ENCODE measurements at regions not wholly inside any gene's neighbourhood (a gene's known extent, or its start where the extent isn't known, plus 50 kb on each side); places are given as distances from the start of the nearest gene placed in this dataset.

DNA sequence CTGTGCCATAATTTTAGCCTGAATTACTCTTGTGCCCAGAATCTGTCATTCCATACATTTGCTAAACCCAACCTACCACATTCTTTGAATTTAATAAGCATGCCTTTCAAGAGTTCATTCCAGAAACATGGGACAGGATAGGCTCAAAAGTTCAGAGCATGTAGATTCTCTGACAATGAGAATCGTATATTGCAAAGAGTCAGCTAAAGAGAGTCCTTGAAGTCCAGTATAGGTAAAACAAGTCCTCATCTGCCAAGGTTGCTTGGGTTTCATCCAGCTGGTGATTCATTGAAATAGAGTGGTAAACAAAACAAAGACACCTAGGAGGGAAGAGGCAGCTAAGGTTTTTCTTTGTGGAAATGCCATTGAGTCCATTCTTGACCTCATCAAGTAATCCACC, 249.3 kb upstream of the DIPK2B start:
- POLR2A ChIA-PET = no interaction called here
- Histone ChIP-seq H2AFZ (ENCODE audit: low read depth, low read length) (no peak overlapping the region), H3K9me1 (replicated peaks; ENCODE audit: control insufficient read depth, extremely low read depth, insufficient read depth, low read length) (no peaks in the 10 kb centered on the region), H4K20me1 (replicated peaks; ENCODE audit: control insufficient read depth, extremely low read depth, insufficient read depth, low read length) (no peaks in the 10 kb centered on the region), H3K79me2 (ENCODE audit: control insufficient read depth, insufficient read depth, low read length) (no peaks in the 10 kb centered on the region), H3K36me3 (ENCODE audit: control insufficient read depth in 2 of 2, extremely low read depth in 1 of 2, insufficient read depth in 2 of 2, low read length in 2 of 2) (no peaks in the 10 kb centered on the region), H3K4me3 (replicated peaks in 1 of 3; ENCODE audit: insufficient read depth in 1 of 3, low read depth in 1 of 3, low read length in 3 of 3) (no peak overlapping the region), H3K9me3 (replicated peaks; ENCODE audit: control insufficient read depth, insufficient read depth, low read length) (no peaks in the 10 kb centered on the region), H3K27ac (ENCODE audit: insufficient read depth, low read depth, low read length) (no peak overlapping the region), H3K4me1 (ENCODE audit: control insufficient read depth, extremely low read depth, insufficient read depth, low read length) (peaks cover 10% of the 10 kb centered on the region), H3K9ac (replicated peaks; ENCODE audit: extremely low read depth, insufficient read depth, low read length) (no peak overlapping the region), H3K4me2 (ENCODE audit: insufficient read depth, low read length) (no peak overlapping the region), H3K27me3 (ENCODE audit: control insufficient read depth in 2 of 2, insufficient read depth in 2 of 2, low read length in 2 of 2) (no peaks in the 10 kb centered on the region)
- TF ChIP-seq JUN (IDR thresholded peaks at IDR 0.05; ENCODE audit: borderline replicate concordance, insufficient read depth, insufficient read length, low read depth) (no peak), POLR2A (IDR thresholded peaks at IDR 0.05; ENCODE audit: low read depth, low read length) (no peak), GATA2 (IDR thresholded peaks at IDR 0.05; ENCODE audit: insufficient read depth, insufficient read length, low read depth, low read length) (no peak), POLR2AphosphoS5 (IDR thresholded peaks at IDR 0.05; ENCODE audit: insufficient read depth, low read depth, low read length) (no peak), FOS (IDR thresholded peaks at IDR 0.05; ENCODE audit: borderline replicate concordance, insufficient read depth, low read length) (no peak), EZH2 (IDR thresholded peaks at IDR 0.05; ENCODE audit: borderline replicate concordance, low read depth, low read length, severe bottlenecking) (no peak), MYC (IDR thresholded peaks at IDR 0.05; ENCODE audit: low read depth, low read length) (no peak)
- TF ChIP-seq, protein P1, sequence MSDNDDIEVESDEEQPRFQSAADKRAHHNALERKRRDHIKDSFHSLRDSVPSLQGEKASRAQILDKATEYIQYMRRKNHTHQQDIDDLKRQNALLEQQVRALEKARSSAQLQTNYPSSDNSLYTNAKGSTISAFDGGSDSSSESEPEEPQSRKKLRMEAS (IDR thresholded peaks at IDR 0.05; ENCODE audit: insufficient read depth, insufficient read length) = no peak
- TF ChIP-seq, protein P2, sequence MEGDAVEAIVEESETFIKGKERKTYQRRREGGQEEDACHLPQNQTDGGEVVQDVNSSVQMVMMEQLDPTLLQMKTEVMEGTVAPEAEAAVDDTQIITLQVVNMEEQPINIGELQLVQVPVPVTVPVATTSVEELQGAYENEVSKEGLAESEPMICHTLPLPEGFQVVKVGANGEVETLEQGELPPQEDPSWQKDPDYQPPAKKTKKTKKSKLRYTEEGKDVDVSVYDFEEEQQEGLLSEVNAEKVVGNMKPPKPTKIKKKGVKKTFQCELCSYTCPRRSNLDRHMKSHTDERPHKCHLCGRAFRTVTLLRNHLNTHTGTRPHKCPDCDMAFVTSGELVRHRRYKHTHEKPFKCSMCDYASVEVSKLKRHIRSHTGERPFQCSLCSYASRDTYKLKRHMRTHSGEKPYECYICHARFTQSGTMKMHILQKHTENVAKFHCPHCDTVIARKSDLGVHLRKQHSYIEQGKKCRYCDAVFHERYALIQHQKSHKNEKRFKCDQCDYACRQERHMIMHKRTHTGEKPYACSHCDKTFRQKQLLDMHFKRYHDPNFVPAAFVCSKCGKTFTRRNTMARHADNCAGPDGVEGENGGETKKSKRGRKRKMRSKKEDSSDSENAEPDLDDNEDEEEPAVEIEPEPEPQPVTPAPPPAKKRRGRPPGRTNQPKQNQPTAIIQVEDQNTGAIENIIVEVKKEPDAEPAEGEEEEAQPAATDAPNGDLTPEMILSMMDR (IDR thresholded peaks at IDR 0.05; ENCODE audit: extremely low read depth in 1 of 2, insufficient read depth in 1 of 2, low read depth in 1 of 2, low read length in 2 of 2) = no peak
- no peak for FAIRE-seq
- no TSS peak for BruUV-seq (replicated peaks)
- dilution Hi-C loops (cut with MboI; ENCODE audit: extremely low pct_ligation_motif_present, low sequenced_read_pairs) = no loop called here
- intact Hi-C loops (cut with micrococcal nuclease) = no loop called here
- CTCF ChIA-PET = no interaction called here
- no peak for DNase-seq (ENCODE audit: low read depth, low spot score)
